ENCODE measurements at regions not wholly inside any gene's neighbourhood (a gene's known extent, or its start where the extent isn't known, plus 50 kb on each side); places are given as distances from the start of the nearest gene placed in this dataset.

GRCh38 chr7:131109011-131109758 is 218.5 kb upstream of the MKLN1 start:
- dilution Hi-C loops (cut with MboI; ENCODE audit: extremely low pct_ligation_motif_present, low sequenced_read_pairs): no loop called here
- peaks cover 21% of the 10 kb centered on the region for H3K79me2 ChIP-seq (ENCODE audit: control insufficient read depth, insufficient read depth, low read length)

GRCh38 chr7:131109759-131110296 is 217.8 kb upstream of the MKLN1 start:
- H3K79me2 ChIP-seq (ENCODE audit: control insufficient read depth, insufficient read depth, low read length): peaks cover 21% of the 10 kb centered on the region
- H3K9me1 ChIP-seq (ENCODE audit: control insufficient read depth, extremely low read depth, insufficient read depth, low read length): no peaks in the 10 kb centered on the region
- peaks cover 37% of the 10 kb centered on the region for H3K4me1 ChIP-seq (ENCODE audit: control insufficient read depth, extremely low read depth, insufficient read depth, low read length)
- peak overlapping the region; percentile 92 for H3K27ac ChIP-seq (ENCODE audit: control insufficient read depth, insufficient read depth, low read length)
- H3K4me2 ChIP-seq (ENCODE audit: control insufficient read depth, extremely low read depth, insufficient read depth, low read depth, low read length): peak overlapping the region; percentile 99
- no peaks in the 10 kb centered on the region for H3K36me3 ChIP-seq (ENCODE audit: control insufficient read depth in 2 of 2, extremely low read depth in 1 of 2, insufficient read depth in 2 of 2, low read length in 2 of 2)
- FAIRE-seq: no peak
- H3K9ac ChIP-seq (ENCODE audit: control insufficient read depth, extremely low read depth, insufficient read depth, low read length): peak overlapping the region; percentile 91
- peak; percentile 28 for DNase-seq (ENCODE audit: low read depth, low spot score)
- H4K20me1 ChIP-seq (ENCODE audit: control insufficient read depth, extremely low read depth, insufficient read depth, low read length): no peaks in the 10 kb centered on the region
- H3K27me3 ChIP-seq (ENCODE audit: control insufficient read depth, extremely low read depth, insufficient read depth, low read length): no peaks in the 10 kb centered on the region
- TF ChIP-seq CTCF (optimal IDR thresholded peaks at IDR 0.05 in 1 of 3, IDR thresholded peaks at IDR 0.05 in 1 of 3, conservative IDR thresholded peaks at IDR 0.05 in 1 of 3; ENCODE audit: extremely low read depth in 1 of 3, insufficient read depth in 2 of 3, low read length in 3 of 3) (no peak), EZH2 (IDR thresholded peaks at IDR 0.05; ENCODE audit: low read length) (no peak)
- no peaks in the 10 kb centered on the region for H3K9me3 ChIP-seq (ENCODE audit: control insufficient read depth, low read depth, low read length)
- peak overlapping the region; percentile 57 to 89 (median 85) for H3K4me3 ChIP-seq (ENCODE audit: control insufficient read depth in 2 of 3, extremely low read depth in 1 of 3, insufficient read depth in 2 of 3, low read depth in 1 of 3, low read length in 3 of 3)
- H2AFZ ChIP-seq (ENCODE audit: control insufficient read depth, low read length): peak overlapping the region; percentile 91
- dilution Hi-C loops (cut with MboI; ENCODE audit: extremely low pct_ligation_motif_present, low sequenced_read_pairs): no loop called here

More at GRCh38 chr7:131109011-131109758, 218.5 kb upstream of the MKLN1 start:
- peak overlapping the region; percentile 71 for H2AFZ ChIP-seq (ENCODE audit: control insufficient read depth, low read length)
- H3K9me3 ChIP-seq (ENCODE audit: control insufficient read depth, low read depth, low read length): no peaks in the 10 kb centered on the region
- H3K4me3 ChIP-seq (ENCODE audit: control insufficient read depth in 2 of 3, extremely low read depth in 1 of 3, insufficient read depth in 2 of 3, low read depth in 1 of 3, low read length in 3 of 3): peak overlapping the region; percentile 57 to 89 (median 85)
- no peak for DNase-seq (ENCODE audit: low read depth, low spot score)
- no peaks in the 10 kb centered on the region for H3K9me1 ChIP-seq (ENCODE audit: control insufficient read depth, extremely low read depth, insufficient read depth, low read length)
- H3K27ac ChIP-seq (ENCODE audit: control insufficient read depth, insufficient read depth, low read length): peak overlapping the region; percentile 92
- H3K4me2 ChIP-seq (ENCODE audit: control insufficient read depth, extremely low read depth, insufficient read depth, low read depth, low read length): peak overlapping the region; percentile 99
- no peaks in the 10 kb centered on the region for H4K20me1 ChIP-seq (ENCODE audit: control insufficient read depth, extremely low read depth, insufficient read depth, low read length)
- peak overlapping the region; percentile 91 for H3K9ac ChIP-seq (ENCODE audit: control insufficient read depth, extremely low read depth, insufficient read depth, low read length)
- TF ChIP-seq EZH2 (IDR thresholded peaks at IDR 0.05; ENCODE audit: low read length) (no peak), CTCF (optimal IDR thresholded peaks at IDR 0.05 in 1 of 3, IDR thresholded peaks at IDR 0.05 in 1 of 3, conservative IDR thresholded peaks at IDR 0.05 in 1 of 3; ENCODE audit: extremely low read depth in 1 of 3, insufficient read depth in 2 of 3, low read length in 3 of 3) (no peak)
- FAIRE-seq: no peak
- peaks cover 37% of the 10 kb centered on the region for H3K4me1 ChIP-seq (ENCODE audit: control insufficient read depth, extremely low read depth, insufficient read depth, low read length)
- no peaks in the 10 kb centered on the region for H3K27me3 ChIP-seq (ENCODE audit: control insufficient read depth, extremely low read depth, insufficient read depth, low read length)
- no peaks in the 10 kb centered on the region for H3K36me3 ChIP-seq (ENCODE audit: control insufficient read depth in 2 of 2, extremely low read depth in 1 of 2, insufficient read depth in 2 of 2, low read length in 2 of 2)

All from keratinocyte (primary cell).